Loucy (cell line): ENCODE measurements at regions not wholly inside any gene's neighbourhood (a gene's known extent, or its start where the extent isn't known, plus 50 kb on each side); places are given as distances from the start of the nearest gene placed in this dataset.

Experiments used
- CTCF ChIP-seq: fragments of 200-600 bp; sonication (generic); conservative IDR thresholded peaks from 2 replicates; pipeline ENCODE4 v1.5.1; 2014; ENCODE audit warnings: mild to moderate bottlenecking, antibody characterized with exemption, low read length
- EZH2phosphoT487 ChIP-seq: fragments of 200-600 bp; IDR thresholded peaks from 2 replicates; pipeline ENCODE4 v1.6.1; 2018; ENCODE audit warnings: antibody characterized with exemption, mild to moderate bottlenecking, moderate library complexity, borderline replicate concordance

DNA sequence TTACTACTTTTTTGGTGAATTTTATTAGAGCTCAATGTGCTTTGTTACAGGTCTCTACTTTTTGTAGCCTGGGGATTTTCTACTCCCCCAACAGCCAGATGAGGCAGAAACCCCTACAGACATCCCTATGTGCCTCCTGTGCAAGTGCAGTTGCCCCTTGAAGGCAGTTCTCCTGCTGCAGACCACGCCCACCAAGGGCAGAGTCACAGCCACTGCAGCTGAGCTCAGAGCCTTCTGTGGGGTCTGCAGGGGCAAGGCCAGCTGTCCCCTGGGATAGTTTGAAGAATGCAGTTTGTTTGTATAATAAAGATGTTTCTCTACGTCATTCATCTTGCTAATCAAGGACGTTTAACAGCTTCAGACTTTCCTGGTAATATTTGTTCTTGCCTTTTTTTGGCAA lies 76.8 kb downstream of the NPAP1 start:
- TF ChIP-seq CTCF (no peak), EZH2phosphoT487 (no peak)
